GM21717 (cell line): ENCODE measurements at regions not wholly inside any gene's neighbourhood (a gene's known extent, or its start where the extent isn't known, plus 50 kb on each side); places are given as distances from the start of the nearest gene placed in this dataset.
"Not testable (repeated sequence)": the region's sequence is repeated elsewhere in the genome, so short reads cannot be mapped to it uniquely, and the experiment has no call there.

Experiments
- ATAC-seq: cut with Tn5 transposase; IDR thresholded peaks from one replicate; pipeline ENCODE4 v1.9.1; 2021; ENCODE audit warnings: mild to moderate bottlenecking, moderate library complexity; ENCODE audit not compliant: unreplicated experiment

GRCh38 chr20:47927944-47928343 is 142.7 kb upstream of the SULF2 start:
- no peak for ATAC-seq

GRCh38 chr20:47927385-47927851 is 142.1 kb upstream of the SULF2 start:
- ATAC-seq, result no peak

GRCh38 chr20:47926731-47927130 is 141.4 kb upstream of the SULF2 start:
- no peak for ATAC-seq

GRCh38 chr20:47925593-47925992 is 140.3 kb upstream of the SULF2 start:
- no peak for ATAC-seq

- ATAC-seq, result no peak
These were observed 137.0 kb upstream of the SULF2 start for GRCh38 chr20:47922269-47922668.

GRCh38 chr20:47921829-47922228 is 136.5 kb upstream of the SULF2 start:
- not testable (repeated sequence) for ATAC-seq

- no peak for ATAC-seq
These were observed 136.1 kb upstream of the SULF2 start for GRCh38 chr20:47921408-47921807.

DNA sequence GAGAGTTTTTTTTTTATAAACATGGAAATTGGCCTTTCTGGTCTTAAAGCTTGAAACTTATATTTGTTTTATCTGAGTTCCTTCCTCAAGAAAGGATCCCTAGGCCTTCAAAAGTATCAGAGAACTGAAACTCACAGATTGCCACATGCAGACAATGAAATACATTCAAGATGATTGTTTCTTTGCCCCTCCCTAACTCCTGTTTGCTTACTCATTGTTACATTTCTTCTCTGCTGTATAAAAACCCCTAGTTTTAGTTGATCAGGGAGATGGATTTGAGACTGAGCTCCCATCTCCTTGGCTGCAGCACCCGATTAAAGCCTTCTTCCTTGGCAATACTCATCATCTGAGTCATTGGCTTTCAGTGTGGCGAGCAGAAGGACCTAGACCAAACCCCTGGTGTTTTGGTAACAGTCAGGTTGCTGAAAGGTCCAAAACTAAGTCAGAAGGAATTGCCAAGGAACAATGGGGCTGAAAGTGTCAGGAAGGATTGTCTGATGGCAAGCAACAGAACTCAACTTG is 132.3 kb upstream of the SULF2 start:
- ATAC-seq, result no peak

- ATAC-seq, result no peak
These were observed 130.2 kb upstream of the SULF2 start for GRCh38 chr20:47915495-47915894.

- ATAC-seq, result no peak
These were observed 129.5 kb upstream of the SULF2 start for GRCh38 chr20:47914792-47915191.

- ATAC-seq, result not testable (repeated sequence)
These were observed 127.7 kb upstream of the SULF2 start for GRCh38 chr20:47912786-47913501.

- ATAC-seq, result not testable (repeated sequence)
These were observed 126.9 kb upstream of the SULF2 start for GRCh38 chr20:47912165-47912564.

DNA sequence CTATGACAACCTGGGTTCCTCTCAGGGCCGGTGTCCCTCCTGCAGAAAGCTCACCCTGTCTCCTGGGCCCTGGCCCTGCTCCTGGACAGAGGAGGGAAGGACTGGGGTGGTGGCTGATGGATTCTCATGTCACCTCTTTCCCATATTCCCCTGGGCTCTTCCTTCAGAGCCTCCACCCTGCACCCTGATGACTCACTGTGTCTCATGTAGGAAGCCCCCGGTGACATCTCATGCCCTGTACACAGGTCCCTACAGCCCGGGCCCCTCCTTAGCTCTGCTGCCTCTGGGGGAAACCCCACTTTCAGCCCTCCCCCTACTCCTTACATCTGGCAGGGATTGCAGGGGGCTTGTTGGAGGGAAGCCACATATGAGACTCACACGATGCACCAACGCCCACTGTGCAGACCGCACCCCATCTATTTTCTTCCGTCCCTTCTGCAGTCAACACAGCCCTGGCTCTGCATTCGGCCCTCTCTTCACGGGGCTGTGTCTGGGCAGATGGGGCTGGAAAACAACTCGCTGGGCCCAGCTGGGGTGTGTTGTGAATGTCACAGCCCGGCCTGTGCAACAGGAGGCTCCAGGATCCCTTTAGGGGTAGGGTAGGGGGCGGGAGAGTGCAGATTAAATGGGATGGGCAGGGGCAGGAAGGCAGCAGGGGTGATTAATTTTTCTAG is 124.6 kb upstream of the SULF2 start:
- ATAC-seq, result not testable (repeated sequence)

DNA sequence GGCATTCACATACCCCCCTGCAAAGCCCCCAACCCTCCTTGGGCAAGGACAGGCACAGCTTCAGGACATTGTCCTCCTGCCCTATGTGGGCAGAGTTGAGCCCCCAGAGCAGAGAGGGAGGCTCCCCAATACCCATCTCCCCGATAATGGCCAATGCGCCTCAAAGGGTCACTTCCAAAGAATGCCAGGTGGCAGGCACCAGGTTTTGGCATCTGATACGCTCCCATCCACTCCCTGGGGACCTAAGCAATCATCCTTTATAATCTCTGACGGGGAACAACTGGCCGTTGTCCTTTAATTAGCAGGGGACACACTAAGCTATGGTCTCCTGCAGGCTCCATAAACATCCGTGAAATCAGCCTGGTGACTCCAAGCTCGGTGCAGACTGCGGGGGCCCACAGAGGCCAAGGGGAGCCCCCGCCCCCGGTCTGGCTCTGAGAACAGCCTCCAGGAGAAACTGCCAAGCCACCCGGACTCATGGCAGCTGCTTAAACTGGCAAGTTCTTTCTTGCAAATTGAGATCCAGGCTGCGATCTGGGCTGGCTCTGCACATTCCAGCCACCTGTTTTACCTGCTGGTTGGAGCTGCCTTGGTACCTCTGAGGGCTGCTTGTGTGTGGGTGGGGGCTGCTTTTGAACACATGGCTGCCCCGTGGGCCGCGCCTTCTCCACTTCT is 123.2 kb upstream of the SULF2 start:
- ATAC-seq, result not testable (repeated sequence)

DNA sequence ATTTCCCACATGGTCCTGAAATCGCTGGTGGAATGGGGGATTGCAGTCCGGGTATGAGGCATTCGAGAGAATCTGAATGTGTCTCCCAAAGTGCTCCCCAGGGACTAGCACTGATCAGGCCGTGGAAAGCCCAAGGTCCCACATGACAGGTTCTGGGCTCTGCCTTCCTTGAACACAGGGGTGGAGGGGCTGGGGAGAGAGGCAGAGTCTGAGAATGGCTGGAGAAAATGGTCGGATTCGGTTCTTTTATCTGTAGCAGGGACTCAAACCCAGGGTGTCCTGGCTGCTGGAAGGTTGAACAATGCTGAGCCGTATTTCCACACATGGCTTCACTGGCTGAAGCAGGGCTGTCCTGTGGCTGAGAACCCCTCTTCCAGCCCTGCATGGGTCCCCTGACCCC is 122.7 kb upstream of the SULF2 start:
- not testable (repeated sequence) for ATAC-seq

DNA sequence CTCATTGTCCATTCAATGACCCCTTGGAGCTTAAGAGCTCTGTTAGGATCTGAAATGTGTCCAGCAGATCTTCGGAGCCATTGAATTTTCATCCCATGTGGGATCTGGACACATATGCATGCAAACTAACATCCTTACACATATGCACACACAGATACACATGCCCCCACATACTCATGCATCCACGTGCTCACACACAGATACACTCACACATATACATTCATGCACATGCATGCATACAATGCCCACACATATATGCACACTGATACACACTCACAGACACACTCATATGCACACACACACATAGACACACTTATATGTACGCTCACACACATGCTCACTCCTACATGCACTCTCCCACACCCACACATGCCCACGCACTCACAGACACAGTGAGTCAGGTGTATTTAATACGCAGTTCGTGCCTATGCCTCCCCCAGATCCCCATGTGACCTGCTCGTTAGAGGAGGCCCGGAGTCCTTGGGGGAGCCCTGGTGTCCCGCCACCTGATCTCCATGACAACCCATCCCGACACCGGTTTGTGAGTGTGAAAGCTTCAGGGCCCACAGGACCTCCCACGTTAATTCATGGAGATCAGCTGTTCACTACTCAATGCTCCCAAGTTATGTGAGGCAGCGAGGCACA is 121.9 kb upstream of the SULF2 start:
- no peak for ATAC-seq

DNA sequence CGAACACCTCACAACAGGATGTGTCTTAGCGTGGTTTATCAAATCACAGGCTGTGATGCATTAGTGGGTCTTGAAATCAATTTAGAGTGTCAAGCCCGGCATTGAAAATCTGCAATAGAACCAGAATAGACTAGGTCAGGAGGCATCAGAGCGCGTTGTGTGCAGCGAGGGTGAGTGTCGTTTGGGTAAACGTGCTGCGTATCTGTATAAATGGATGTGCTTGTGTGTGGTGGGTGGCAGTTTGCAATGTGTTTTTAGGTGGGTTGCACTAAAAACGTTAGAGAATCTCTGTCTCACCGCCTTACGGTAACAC is 121.0 kb upstream of the SULF2 start:
- ATAC-seq, result no peak

GRCh38 chr20:47905628-47906347 is 120.5 kb upstream of the SULF2 start:
- no peak for ATAC-seq

DNA sequence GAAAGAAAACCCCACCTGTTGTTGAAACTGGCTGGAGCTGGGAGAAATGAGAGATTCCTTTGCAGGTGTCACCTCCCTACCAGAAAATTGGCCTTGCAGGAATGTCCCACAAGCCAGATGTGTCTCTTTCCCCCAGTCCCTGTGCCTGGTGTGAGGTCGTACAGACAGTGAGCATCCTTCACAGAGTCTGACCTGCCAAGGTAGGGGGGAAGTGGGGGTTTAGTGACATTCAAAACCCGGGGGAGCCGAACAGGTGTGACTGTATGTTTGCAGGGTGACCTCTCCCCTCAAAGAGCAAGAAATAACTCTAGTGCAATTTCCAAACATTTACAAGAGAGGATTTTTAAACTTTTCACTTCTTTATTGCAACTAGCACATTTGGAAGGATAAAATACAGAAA is 117.7 kb upstream of the SULF2 start:
- ATAC-seq, result not testable (repeated sequence)

GRCh38 chr20:47899313-47899712 is 114.0 kb upstream of the SULF2 start:
- ATAC-seq, result not testable (repeated sequence)

- ATAC-seq, result no peak
These were observed 112.2 kb upstream of the SULF2 start for GRCh38 chr20:47897461-47897860.
